Stimulated activated naive CD4-positive, alpha-beta T cell (primary cell): ENCODE measurements at regions not wholly inside any gene's neighbourhood (a gene's known extent, or its start where the extent isn't known, plus 50 kb on each side); places are given as distances from the start of the nearest gene placed in this dataset.
"Not testable (repeated sequence)": the region's sequence is repeated elsewhere in the genome, so short reads cannot be mapped to it uniquely, and the experiment has no call there.

ENCODE experiments used
- DNase-seq, 6 experiments: peaks; one replicate each; lab custom pipeline; 2025; lab: John Stamatoyannopoulos, UW

- DNase-seq: no peak
Observed at GRCh38 chr14:66015071-66015780, 470.9 kb upstream of the CCDC196 start.

GRCh38 chr14:66017927-66018326 lies 468.2 kb upstream of the CCDC196 start:
- no peak for DNase-seq

GRCh38 chr14:66022526-66022925 lies 463.6 kb upstream of the CCDC196 start:
- DNase-seq: no peak

- DNase-seq: no peak
Observed at GRCh38 chr14:66025779-66026178, 460.4 kb upstream of the CCDC196 start.

GRCh38 chr14:66031981-66032380 lies 454.2 kb upstream of the CCDC196 start:
- not testable (repeated sequence) for DNase-seq

- no peak for DNase-seq
Observed at GRCh38 chr14:66032800-66033199, 453.4 kb upstream of the CCDC196 start.

GRCh38 chr14:66036547-66036946 lies 449.6 kb upstream of the CCDC196 start:
- DNase-seq: no peak

- DNase-seq: no peak
Observed at GRCh38 chr14:66037361-66037760, 448.8 kb upstream of the CCDC196 start.

- DNase-seq: no peak
Observed at GRCh38 chr14:66038212-66038611, 448.0 kb upstream of the CCDC196 start.

GRCh38 chr14:66038618-66039017 lies 447.6 kb upstream of the CCDC196 start:
- DNase-seq: no peak

GRCh38 chr14:66039495-66039894 lies 446.7 kb upstream of the CCDC196 start:
- no peak for DNase-seq

- DNase-seq: no peak
Observed at GRCh38 chr14:66041582-66041981, 444.6 kb upstream of the CCDC196 start.

- no peak for DNase-seq
Observed at GRCh38 chr14:66043921-66044320, 442.2 kb upstream of the CCDC196 start.

GRCh38 chr14:66045572-66046021 lies 440.6 kb upstream of the CCDC196 start:
- no peak for DNase-seq

GRCh38 chr14:66046035-66046434 lies 440.1 kb upstream of the CCDC196 start:
- no peak for DNase-seq

- DNase-seq: no peak
Observed at GRCh38 chr14:66046591-66046990, 439.6 kb upstream of the CCDC196 start.

GRCh38 chr14:66056268-66056907 lies 429.8 kb upstream of the CCDC196 start:
- DNase-seq: no peak

- no peak for DNase-seq
Observed at GRCh38 chr14:66056926-66057552, 429.1 kb upstream of the CCDC196 start.

GRCh38 chr14:66065188-66065587 lies 421.0 kb upstream of the CCDC196 start:
- DNase-seq: no peak

- DNase-seq: no peak
Observed at GRCh38 chr14:66066981-66067776, 419.0 kb upstream of the CCDC196 start.

GRCh38 chr14:66069036-66069435 lies 417.1 kb upstream of the CCDC196 start:
- no peak for DNase-seq

- DNase-seq: no peak
Observed at GRCh38 chr14:66069830-66070541, 416.2 kb upstream of the CCDC196 start.
